LoVo (cell line): ENCODE measurements at regions not wholly inside any gene's neighbourhood (a gene's known extent, or its start where the extent isn't known, plus 50 kb on each side); places are given as distances from the start of the nearest gene placed in this dataset.
"Not testable (repeated sequence)": the region's sequence is repeated elsewhere in the genome, so short reads cannot be mapped to it uniquely, and the experiment has no call there.

ENCODE experiments used
- DNase-seq: peaks from one replicate; pipeline ENCODE4 v3.0.0-alpha.2; 2016; ENCODE audit warnings: low spot score

- no peak for DNase-seq
These were observed 117.4 kb upstream of the MARCHF11 start for GRCh38 chr5:16296946-16297345.

- DNase-seq: no peak
These were observed 112.3 kb upstream of the MARCHF11 start for GRCh38 chr5:16291894-16292293.

GRCh38 chr5:16291474-16291873, 111.9 kb upstream of the MARCHF11 start:
- DNase-seq: no peak

- no peak for DNase-seq
These were observed 104.2 kb upstream of the MARCHF11 start for GRCh38 chr5:16283791-16284190.

- DNase-seq: not testable (repeated sequence)
These were observed 97.3 kb upstream of the MARCHF11 start for GRCh38 chr5:16276859-16277258.

GRCh38 chr5:16271851-16272250, 92.3 kb upstream of the MARCHF11 start:
- DNase-seq: no peak

GRCh38 chr5:16265141-16265540, 85.5 kb upstream of the MARCHF11 start:
- DNase-seq: no peak

GRCh38 chr5:16260000-16260399, 80.4 kb upstream of the MARCHF11 start:
- no peak for DNase-seq

- DNase-seq: no peak
These were observed 74.3 kb upstream of the MARCHF11 start for GRCh38 chr5:16253856-16254255.

- DNase-seq: no peak
These were observed 66.4 kb upstream of the MARCHF11 start for GRCh38 chr5:16245956-16246355.

- DNase-seq: no peak
These were observed 65.7 kb upstream of the MARCHF11 start for GRCh38 chr5:16245249-16245648.

GRCh38 chr5:16238018-16238417, 58.4 kb upstream of the MARCHF11 start:
- DNase-seq: no peak

GRCh38 chr5:16234598-16234997, 55.0 kb upstream of the MARCHF11 start:
- no peak for DNase-seq

- no peak for DNase-seq
These were observed 54.1 kb upstream of the MARCHF11 start for GRCh38 chr5:16233730-16234129.

- no peak for DNase-seq
These were observed 49.9 kb upstream of the MARCHF11 start for GRCh38 chr5:16229357-16229940.
